ENCODE measurements at regions not wholly inside any gene's neighbourhood (a gene's known extent, or its start where the extent isn't known, plus 50 kb on each side); places are given as distances from the start of the nearest gene placed in this dataset.
"Not testable (repeated sequence)": the region's sequence is repeated elsewhere in the genome, so short reads cannot be mapped to it uniquely, and the experiment has no call there.

GRCh38 chr9:30504502-30504905 is 1879.9 kb upstream of the ACO1 start:
- no peak for DNase-seq

- DNase-seq, result no peak
Observed at GRCh38 chr9:30505311-30505710, 1879.1 kb upstream of the ACO1 start.

- DNase-seq, result no peak
Observed at GRCh38 chr9:30506749-30507148, 1877.7 kb upstream of the ACO1 start.

GRCh38 chr9:30507166-30507565 is 1877.3 kb upstream of the ACO1 start:
- DNase-seq, result no peak

- no peak for DNase-seq
Observed at GRCh38 chr9:30511666-30512065, 1872.8 kb upstream of the ACO1 start.

- DNase-seq, result no peak
Observed at GRCh38 chr9:30519166-30519565, 1865.3 kb upstream of the ACO1 start.

- no peak for DNase-seq
Observed at GRCh38 chr9:30519756-30520155, 1864.7 kb upstream of the ACO1 start.

- DNase-seq, result no peak
Observed at GRCh38 chr9:30522061-30522460, 1862.4 kb upstream of the ACO1 start.

GRCh38 chr9:30522486-30522885 is 1862.0 kb upstream of the ACO1 start:
- no peak for DNase-seq

- DNase-seq, result no peak
Observed at GRCh38 chr9:30524311-30524710, 1860.1 kb upstream of the ACO1 start.

- DNase-seq, result no peak
Observed at GRCh38 chr9:30534455-30534854, 1850.0 kb upstream of the ACO1 start.

- no peak for DNase-seq
Observed at GRCh38 chr9:30534896-30535295, 1849.5 kb upstream of the ACO1 start.

- DNase-seq, result no peak
Observed at GRCh38 chr9:30536494-30536893, 1847.9 kb upstream of the ACO1 start.

- DNase-seq, result not testable (repeated sequence)
Observed at GRCh38 chr9:30539696-30540095, 1844.7 kb upstream of the ACO1 start.

GRCh38 chr9:30574355-30575151 is 1809.9 kb upstream of the ACO1 start:
- DNase-seq, result no peak

- no peak for DNase-seq
Observed at GRCh38 chr9:30575218-30575617, 1809.2 kb upstream of the ACO1 start.

GRCh38 chr9:30575691-30576090 is 1808.8 kb upstream of the ACO1 start:
- DNase-seq, result no peak

GRCh38 chr9:30579810-30580209 is 1804.6 kb upstream of the ACO1 start:
- DNase-seq, result no peak

- no peak for DNase-seq
Observed at GRCh38 chr9:30582240-30582639, 1802.2 kb upstream of the ACO1 start.

GRCh38 chr9:30584559-30584958 is 1799.9 kb upstream of the ACO1 start:
- no peak for DNase-seq

- no peak for DNase-seq
Observed at GRCh38 chr9:30591461-30591860, 1793.0 kb upstream of the ACO1 start.

GRCh38 chr9:30597608-30598007 is 1786.8 kb upstream of the ACO1 start:
- DNase-seq, result no peak

GRCh38 chr9:30605936-30606335 is 1778.5 kb upstream of the ACO1 start:
- no peak for DNase-seq

GRCh38 chr9:30609713-30610112 is 1774.7 kb upstream of the ACO1 start:
- DNase-seq, result no peak

- DNase-seq, result not testable (repeated sequence)
Observed at GRCh38 chr9:30616782-30617181, 1767.7 kb upstream of the ACO1 start.
